SK-N-SH treated with all-trans-retinoic acid at 6 μM for 48 hours (cell line): ENCODE measurements at regions not wholly inside any gene's neighbourhood (a gene's known extent, or its start where the extent isn't known, plus 50 kb on each side); places are given as distances from the start of the nearest gene placed in this dataset.

Experiments used
- ARNTL ChIP-seq: fragments of 450-650 bp; formaldehyde crosslinking; IDR thresholded peaks from 2 replicates; pipeline ENCODE4 v1.5.0; 2020; ENCODE audit warnings: low read depth, mild to moderate bottlenecking, moderate library complexity, borderline replicate concordance
- CREB5 ChIP-seq: fragments of 250-450 bp; sonication (Bioruptor Pico); IDR thresholded peaks from 2 replicates; pipeline ENCODE4 v1.5.1; 2020; ENCODE audit warnings: low read depth, mild to moderate bottlenecking, moderate library complexity
- CSDC2 ChIP-seq: fragments of 250-450 bp; sonication (Bioruptor Pico); IDR thresholded peaks from 2 replicates; pipeline ENCODE4 v1.5.0; 2020; ENCODE audit warnings: mild to moderate bottlenecking, moderate library complexity
- ESRRG ChIP-seq: fragments of 250-450 bp; sonication (Bioruptor Pico); IDR thresholded peaks from 2 replicates; pipeline ENCODE4 v1.6.1; 2021; ENCODE audit warnings: mild to moderate bottlenecking
- PATZ1 ChIP-seq: fragments of 250-450 bp; sonication (Bioruptor Pico); IDR thresholded peaks from 2 replicates; pipeline ENCODE4 v1.8.0; 2020; ENCODE audit warnings: mild to moderate bottlenecking, moderate library complexity, borderline replicate concordance
- PPARA ChIP-seq: fragments of 250-450 bp; sonication (Bioruptor Pico); IDR thresholded peaks from 2 replicates; pipeline ENCODE4 v1.5.0; 2020; ENCODE audit warnings: mild to moderate bottlenecking, borderline replicate concordance
- RARB ChIP-seq: fragments of 250-450 bp; sonication (Bioruptor Pico); IDR thresholded peaks from 2 replicates; pipeline ENCODE4 v1.8.0; 2021; ENCODE audit warnings: mild to moderate bottlenecking, moderate library complexity
- TSHZ2 ChIP-seq: fragments of 250-450 bp; sonication (Bioruptor Pico); IDR thresholded peaks from 2 replicates; pipeline ENCODE4 v1.5.0; 2020; ENCODE audit warnings: mild to moderate bottlenecking, moderate library complexity
- ZC3H10 ChIP-seq: fragments of 250-450 bp; sonication (Bioruptor Pico); IDR thresholded peaks from 2 replicates; pipeline ENCODE4 v1.5.1; 2021; ENCODE audit warnings: mild to moderate bottlenecking, moderate library complexity
- ZFP3 ChIP-seq: fragments of 250-450 bp; sonication (Bioruptor Pico); IDR thresholded peaks from 2 replicates; pipeline ENCODE4 v1.5.0; 2020; ENCODE audit warnings: mild to moderate bottlenecking, moderate library complexity
- ZFP30 ChIP-seq: fragments of 450-650 bp; formaldehyde crosslinking; IDR thresholded peaks from 2 replicates; pipeline ENCODE4 v1.5.0; 2022; ENCODE audit warnings: mild to moderate bottlenecking, moderate library complexity
- ZNF565 ChIP-seq: fragments of 450-650 bp; formaldehyde crosslinking; conservative IDR thresholded peaks from 2 replicates; pipeline ENCODE4 v1.5.0; 2020; ENCODE audit warnings: low read depth, mild to moderate bottlenecking, moderate library complexity
- ZNF70 ChIP-seq: fragments of 450-650 bp; formaldehyde crosslinking; IDR thresholded peaks from 2 replicates; pipeline ENCODE4 v1.5.0; 2020; ENCODE audit warnings: mild to moderate bottlenecking, moderate library complexity
- ZNF8 ChIP-seq: fragments of 450-650 bp; formaldehyde crosslinking; IDR thresholded peaks from 2 replicates; pipeline ENCODE4 v1.5.0; 2020; ENCODE audit warnings: mild to moderate bottlenecking, moderate library complexity

- TF ChIP-seq ZNF8 (CRISPR knock-in tag) (no peak), ESRRG (CRISPR knock-in tag) (no peak), ZC3H10 (CRISPR knock-in tag) (no peak), RARB (CRISPR knock-in tag) (no peak), CREB5 (no peak), ZNF565 (no peak), ZFP3 (CRISPR knock-in tag) (no peak), ZNF70 (CRISPR knock-in tag) (no peak), PPARA (CRISPR knock-in tag) (no peak), TSHZ2 (no peak), ARNTL (CRISPR knock-in tag) (no peak), CSDC2 (CRISPR knock-in tag) (no peak), PATZ1 (CRISPR knock-in tag) (no peak), ZFP30 (CRISPR knock-in tag) (no peak)
Measured at GRCh38 chrX:150051096-150051495, 112.8 kb upstream of the EOLA2 start.
